GM12875 (cell line): ENCODE measurements at regions not wholly inside any gene's neighbourhood (a gene's known extent, or its start where the extent isn't known, plus 50 kb on each side); places are given as distances from the start of the nearest gene placed in this dataset.

Source experiments
- H3K4me3 ChIP-seq: one replicate; pipeline ENCODE4 v1.5.1; 2011; ENCODE audit warnings: low read depth, low read length, control low read depth
- CTCF ChIP-seq: IDR thresholded peaks from 2 replicates; pipeline ENCODE4 v1.5.1; 2011; ENCODE audit warnings: low read depth, mild to moderate bottlenecking, control low read depth, inconsistent platforms, low read length, moderate library complexity, borderline replicate concordance; ENCODE audit not compliant: insufficient read depth

- no peak for TF ChIP-seq CTCF
- no peak overlapping the region for H3K4me3 ChIP-seq
These were observed 131.1 kb upstream of the ROBO1 start for GRCh38 chr3:79898907-79899306.

GRCh38 chr3:79896086-79896485 is 128.3 kb upstream of the ROBO1 start:
- TF ChIP-seq CTCF, result no peak

DNA sequence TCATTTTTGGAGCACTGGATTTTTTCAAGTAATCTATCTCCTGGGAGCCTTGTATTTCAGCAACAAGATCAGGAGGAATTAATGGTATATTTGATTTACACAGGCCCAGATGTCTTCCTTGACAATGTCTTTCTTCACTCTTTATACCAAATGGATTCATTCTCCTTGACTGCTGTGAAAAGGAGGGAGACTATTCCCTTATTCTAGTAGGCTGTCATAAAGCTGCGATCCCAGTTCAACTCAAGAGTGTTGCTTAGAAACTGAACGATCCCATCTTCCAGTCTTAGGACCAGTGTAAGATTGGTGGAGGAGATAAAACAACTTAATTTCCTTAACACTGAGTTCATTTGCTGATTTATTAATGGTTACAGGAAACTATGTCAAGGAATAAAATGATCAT is 119.4 kb upstream of the ROBO1 start:
- H3K4me3 ChIP-seq, result no peak overlapping the region
- TF ChIP-seq CTCF, result no peak

More at GRCh38 chr3:79896086-79896485, 128.3 kb upstream of the ROBO1 start:
- H3K4me3 ChIP-seq, result no peak overlapping the region

DNA sequence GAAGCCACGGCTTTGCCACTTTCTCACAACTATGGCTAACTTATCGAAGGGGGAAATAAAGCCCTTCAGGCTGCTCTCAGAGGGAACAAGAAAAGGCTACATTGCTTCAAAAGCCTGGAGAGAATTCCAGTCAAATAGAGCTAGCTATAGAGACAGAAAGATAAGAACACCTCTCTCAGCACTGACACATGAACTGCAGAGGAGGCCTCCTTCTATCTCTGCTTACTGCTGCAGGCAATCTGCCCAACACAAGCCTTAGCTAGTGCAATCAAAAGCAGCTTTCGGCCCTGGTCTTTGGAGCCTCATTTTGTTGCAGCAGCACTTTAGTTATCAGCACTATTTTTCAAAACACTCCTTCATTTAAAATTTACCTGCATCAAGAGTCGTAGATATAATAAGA is 118.4 kb upstream of the ROBO1 start:
- no peak overlapping the region for H3K4me3 ChIP-seq
- TF ChIP-seq CTCF, result no peak

DNA sequence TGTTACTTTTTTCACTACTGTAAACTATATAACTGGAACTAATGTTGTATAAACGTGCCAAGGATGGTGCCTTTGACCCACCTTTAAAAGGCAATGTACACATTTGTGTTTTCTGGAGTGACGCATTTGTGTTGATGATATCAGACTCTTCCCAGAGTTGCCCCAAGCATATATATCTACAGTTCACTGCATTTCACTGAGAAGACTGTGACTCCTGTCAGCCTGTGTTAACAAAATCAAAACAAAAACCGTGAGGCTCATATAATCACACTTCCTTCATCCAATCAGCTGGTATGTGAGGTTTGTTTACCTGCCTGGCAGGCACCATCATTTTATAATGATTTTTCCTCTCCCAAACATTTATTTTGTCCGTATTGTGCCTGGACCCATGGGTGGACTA is 117.6 kb upstream of the ROBO1 start:
- TF ChIP-seq CTCF, result no peak
- no peak overlapping the region for H3K4me3 ChIP-seq

DNA sequence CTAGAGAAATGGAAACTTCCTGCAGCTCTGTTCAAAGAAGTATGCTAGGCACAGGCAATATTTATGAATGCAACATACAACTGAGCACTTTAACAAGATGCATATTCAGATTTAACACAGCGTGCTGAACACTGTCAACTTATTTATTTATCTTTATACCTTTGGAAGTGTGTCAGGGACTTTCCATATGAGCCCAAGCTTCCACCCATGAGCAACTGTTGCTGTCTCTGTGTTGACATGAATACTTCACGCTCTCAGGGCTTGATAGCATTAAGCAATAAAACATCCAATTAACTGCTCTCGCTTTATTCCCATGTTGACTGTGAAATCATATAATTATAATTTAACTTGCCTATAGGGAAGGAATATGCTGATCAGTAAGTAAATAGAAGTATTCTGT is 116.6 kb upstream of the ROBO1 start:
- TF ChIP-seq CTCF, result no peak
- H3K4me3 ChIP-seq, result no peak overlapping the region

GRCh38 chr3:79881431-79881830 is 113.6 kb upstream of the ROBO1 start:
- no peak overlapping the region for H3K4me3 ChIP-seq
- no peak for TF ChIP-seq CTCF
